ENCODE measurements at regions not wholly inside any gene's neighbourhood (a gene's known extent, or its start where the extent isn't known, plus 50 kb on each side); places are given as distances from the start of the nearest gene placed in this dataset.

DNA sequence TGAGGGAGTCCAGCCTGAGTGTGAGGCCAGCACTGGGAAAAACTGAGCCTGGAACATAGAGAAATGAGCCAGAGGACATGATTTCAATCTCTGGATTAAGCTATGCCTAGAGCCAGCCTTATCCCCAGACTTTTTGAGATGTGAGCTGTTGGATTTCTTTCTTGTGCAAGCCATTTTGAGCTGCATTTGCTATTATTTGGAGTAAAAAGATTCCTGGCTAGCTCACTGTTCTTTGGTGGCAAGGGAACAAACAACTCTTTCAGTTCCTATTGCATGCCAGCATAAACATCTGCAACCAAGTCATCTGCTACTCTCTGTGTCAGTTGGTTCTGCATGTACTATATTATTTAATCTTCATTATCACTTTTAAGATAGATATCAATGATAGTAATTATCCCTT, 70.1 kb upstream of the MAN2A1 start:
- TF ChIP-seq EZH2phosphoT487 (IDR thresholded peaks at IDR 0.05; ENCODE audit: insufficient read depth, low read depth) (no peak), EZH2 (IDR thresholded peaks at IDR 0.05; ENCODE audit: insufficient read depth, poor library complexity, severe bottlenecking) (no peak)
